Peyer's patch (tissue), 4 donors: ENCODE measurements at regions not wholly inside any gene's neighbourhood (a gene's known extent, or its start where the extent isn't known, plus 50 kb on each side); places are given as distances from the start of the nearest gene placed in this dataset.

Experiments used
- CTCF ChIP-seq, 6 experiments: fragments of 450-650 bp in 4 of 6; fragments of 200-600 bp in 2 of 6; sonication (generic) in 1 of 6; IDR thresholded peaks; one replicate each; pipeline ENCODE4 v1.5.1; 2017 to 2019; ENCODE audit warnings: antibody characterized with exemption in 6 of 6, mild to moderate bottlenecking in 3 of 6, moderate library complexity in 1 of 6
- POLR2A ChIP-seq, 2 donors: fragments of 450-650 bp; IDR thresholded peaks; one replicate each; pipeline ENCODE4 v1.5.1; 2017; ENCODE audit warnings: antibody characterized with exemption in 2 of 2, mild to moderate bottlenecking in 2 of 2, moderate library complexity in 2 of 2

GRCh38 chr16:49931266-49931665, 75.4 kb upstream of the ZNF423 start:
- TF ChIP-seq POLR2A (IDR thresholded peaks at IDR 0.05) = no peak
- no peak for TF ChIP-seq CTCF (IDR thresholded peaks at IDR 0.05)
